Right hindlimb (tissue), 1 donor: ENCODE measurements at regions not wholly inside any gene's neighbourhood (a gene's known extent, or its start where the extent isn't known, plus 50 kb on each side); places are given as distances from the start of the nearest gene placed in this dataset.

Experiments used
- DNase-seq: peaks from one replicate; pipeline ENCODE4 v3.0.0-alpha.2; 2018

DNA sequence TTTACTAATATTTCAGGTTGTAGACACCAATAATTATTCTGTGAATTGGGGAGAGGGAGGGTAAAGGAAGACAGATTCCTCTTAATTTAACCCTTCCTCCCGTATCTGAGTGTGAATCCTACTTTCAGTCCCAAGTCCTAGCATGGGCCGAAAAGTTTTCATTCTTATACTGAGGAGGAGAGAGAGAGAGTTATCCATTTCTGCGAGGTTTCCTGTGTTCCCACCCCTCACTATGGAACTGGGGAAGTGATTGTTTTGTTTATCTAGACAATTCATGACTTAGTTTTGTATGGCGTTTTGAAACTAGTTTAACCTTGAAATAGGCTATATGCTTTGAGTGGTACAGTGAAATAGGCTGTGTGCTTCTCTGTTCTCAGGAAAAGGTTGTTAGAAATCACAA is 134.0 kb upstream of the DPYD start:
- no peak for DNase-seq

GRCh38 chr1:98054367-98054701 is 133.5 kb upstream of the DPYD start:
- no peak for DNase-seq

GRCh38 chr1:98053471-98054366 is 132.9 kb upstream of the DPYD start:
- DNase-seq = peak; percentile 77

DNA sequence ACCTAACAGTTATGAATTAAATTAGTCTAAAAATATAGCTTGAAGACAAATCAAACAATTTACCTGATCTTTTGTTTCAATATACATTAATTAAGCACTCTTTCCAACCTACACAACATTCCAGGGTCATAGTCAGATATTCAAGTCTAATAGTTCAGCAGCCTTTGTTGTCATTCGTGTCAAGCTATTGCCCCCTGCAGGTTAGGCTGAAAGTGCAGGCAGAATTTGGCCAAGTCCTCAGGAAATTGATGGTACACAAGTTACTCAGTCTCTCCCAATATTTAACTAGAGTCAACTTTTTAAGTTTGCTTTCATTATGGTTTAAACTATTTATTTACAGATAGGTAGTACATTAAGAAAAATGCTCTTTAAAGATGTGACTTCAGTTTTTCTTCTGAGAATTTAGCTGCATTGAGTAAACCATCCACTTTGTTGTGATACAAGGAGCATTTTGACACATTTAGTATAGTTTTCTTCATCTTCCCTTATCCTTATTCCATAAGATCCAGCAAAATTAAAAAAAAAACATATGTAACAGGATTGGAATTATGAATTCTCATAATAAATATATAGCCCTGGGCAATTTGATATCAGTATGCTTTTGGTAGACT is 130.3 kb upstream of the DPYD start:
- DNase-seq = peak; percentile 78

- DNase-seq = peak; percentile 15
Observed at GRCh38 chr1:98049370-98050135, 128.7 kb upstream of the DPYD start.

DNA sequence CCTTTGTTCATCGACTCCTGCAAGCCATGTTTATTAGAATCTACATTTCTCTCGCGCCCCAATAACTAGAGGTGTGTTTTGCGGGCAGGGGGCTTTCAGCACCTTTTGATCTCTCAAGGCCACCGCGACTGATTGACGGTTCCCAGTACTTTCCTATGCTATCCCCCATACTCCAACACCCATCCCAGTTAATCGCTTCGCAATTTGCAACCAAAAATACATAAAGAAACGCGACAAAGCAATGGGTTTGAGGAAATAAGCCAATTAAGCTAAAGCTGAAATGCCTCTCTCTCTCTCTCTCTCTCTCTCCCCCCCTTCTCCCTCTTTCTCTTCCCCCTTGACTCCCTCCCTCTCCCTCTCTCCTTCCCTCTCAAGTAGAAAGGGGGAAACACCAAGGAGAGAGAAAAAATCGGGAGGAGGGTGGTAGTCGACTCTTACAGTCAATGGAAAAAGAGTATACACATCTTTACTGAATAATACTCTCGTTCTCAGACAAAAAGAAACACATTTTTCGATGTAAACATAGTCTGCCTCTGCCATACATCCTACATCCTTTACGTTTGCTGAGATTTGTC is 128.0 kb upstream of the DPYD start:
- no peak for DNase-seq

DNA sequence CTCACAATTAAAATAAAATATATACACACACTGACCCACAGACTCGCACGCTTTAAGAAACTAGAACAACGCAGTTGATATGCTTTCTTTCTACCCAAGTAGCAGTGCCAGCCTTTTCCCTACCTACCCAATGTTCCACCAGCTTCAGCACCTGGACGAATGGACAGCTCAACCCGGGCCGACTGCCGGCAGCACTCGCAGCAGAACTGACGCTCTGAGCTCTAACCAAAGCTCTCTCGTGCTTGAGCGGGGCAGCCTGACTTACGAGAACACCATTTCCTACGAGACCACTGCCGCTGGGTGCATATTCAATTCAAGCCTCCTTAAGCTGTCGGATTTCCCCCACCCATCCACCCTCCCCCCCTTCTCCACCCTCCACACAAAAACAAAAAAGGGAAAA is 127.4 kb upstream of the DPYD start:
- DNase-seq = peak; percentile 91

DNA sequence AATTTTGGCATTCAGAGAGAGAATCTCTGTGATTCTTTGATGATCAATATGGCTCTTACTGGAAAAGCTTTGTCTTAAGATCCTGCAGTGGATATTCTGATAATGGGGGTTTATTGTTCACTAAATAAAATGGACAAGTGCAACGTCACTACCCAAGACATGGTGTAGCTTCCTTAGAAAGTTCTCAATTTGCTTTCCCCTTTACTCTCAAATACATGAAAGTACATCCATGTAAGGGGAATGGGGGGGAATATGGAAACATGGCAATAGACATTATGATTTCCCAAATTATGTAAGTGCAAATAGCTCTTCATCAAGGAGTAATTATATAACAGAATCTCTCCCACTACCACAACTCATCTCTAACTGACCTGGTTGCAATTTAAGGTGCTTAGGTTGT is 126.3 kb upstream of the DPYD start:
- no peak for DNase-seq

- DNase-seq = peak; percentile 29
Observed at GRCh38 chr1:98045767-98046641, 125.2 kb upstream of the DPYD start.

- peak; percentile 19 for DNase-seq
Observed at GRCh38 chr1:98045211-98045766, 124.5 kb upstream of the DPYD start.

DNA sequence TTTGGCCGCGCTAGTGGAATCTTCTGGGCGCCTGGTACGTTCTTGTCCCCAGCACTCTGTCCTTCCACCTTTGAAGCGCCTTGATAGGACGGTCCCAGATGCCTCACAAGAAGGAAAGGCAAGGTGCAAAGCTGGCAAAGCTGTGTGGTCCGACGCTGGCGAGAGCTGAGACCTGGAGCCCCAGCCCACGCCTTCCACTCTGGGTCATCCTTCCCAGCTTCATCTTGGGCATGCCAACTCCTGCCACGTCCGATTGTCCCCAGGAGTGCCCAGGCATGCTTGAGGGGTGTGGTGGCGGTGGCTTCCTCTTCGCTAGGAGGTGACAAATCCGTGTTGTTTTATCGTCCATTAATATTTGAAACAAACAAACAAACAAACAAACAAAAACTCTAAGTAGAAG is 123.9 kb upstream of the DPYD start:
- DNase-seq = no peak

DNA sequence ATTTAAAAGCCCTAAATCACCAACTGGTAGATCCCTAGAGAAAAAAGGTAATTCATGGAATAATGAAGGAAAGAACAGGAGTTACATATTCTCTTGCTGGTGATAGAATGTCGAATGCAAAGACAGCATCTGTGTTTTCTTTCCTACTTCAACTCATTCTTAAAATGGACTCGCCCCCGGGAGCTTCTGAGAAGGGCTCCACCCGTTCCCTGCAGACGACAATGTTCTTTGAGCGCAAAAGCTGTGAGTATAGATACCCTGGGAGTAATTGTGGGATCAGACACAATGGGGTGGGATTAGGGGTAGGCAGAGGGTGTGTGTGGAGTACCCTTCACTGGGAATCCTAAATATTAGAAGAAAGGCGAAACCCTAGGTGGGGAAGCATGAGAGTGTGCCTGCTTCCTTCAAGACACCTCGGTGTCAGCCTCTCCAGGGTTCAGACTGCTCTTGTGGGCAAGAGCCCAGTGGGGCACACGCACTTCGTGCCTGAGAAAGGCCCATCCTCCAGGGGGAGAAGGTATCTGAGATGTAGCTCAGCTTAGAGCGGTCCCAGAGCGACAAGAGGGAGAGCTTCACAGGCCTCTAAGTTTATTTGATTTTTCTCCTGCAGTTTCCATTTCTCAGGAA is 123.3 kb upstream of the DPYD start:
- DNase-seq = no peak

- DNase-seq = no peak
Observed at GRCh38 chr1:98035602-98036002, 114.8 kb upstream of the DPYD start.

DNA sequence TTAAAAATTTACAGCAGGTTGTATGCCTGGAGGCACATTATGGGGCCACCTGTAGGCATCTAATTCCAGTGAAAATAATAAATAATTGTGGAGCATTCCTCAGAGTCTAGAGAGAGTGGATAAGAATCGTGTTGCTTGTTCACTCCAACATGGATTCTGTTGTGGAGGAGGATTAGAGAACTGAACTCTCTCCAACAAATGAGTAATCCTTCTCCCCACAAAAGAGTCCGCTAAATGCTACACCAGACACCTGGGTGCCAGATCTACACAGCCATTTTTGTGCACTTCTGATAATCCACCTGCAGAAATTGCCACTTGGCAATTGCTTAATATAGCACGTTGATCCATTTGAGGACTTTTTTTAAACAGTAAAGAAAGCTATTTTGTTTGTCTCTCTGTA is 113.7 kb upstream of the DPYD start:
- no peak for DNase-seq

DNA sequence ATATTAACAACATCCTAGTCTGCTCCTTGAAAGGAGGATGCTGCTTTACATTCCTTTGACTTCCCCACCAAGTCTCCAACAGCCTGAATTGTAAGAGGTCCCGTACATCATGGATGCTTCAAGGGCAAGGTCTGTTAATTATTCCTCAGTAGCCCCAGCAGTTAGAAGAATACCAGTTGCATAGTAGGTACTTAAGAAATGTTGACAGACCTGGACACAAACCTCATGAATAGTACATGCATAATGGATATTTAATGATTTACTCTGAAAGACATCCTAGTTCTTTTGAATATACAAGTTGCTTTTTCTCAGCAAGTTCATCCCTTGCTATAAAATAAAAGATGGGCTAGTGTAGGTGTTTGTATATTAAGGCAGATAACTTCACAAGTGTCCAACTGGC is 112.1 kb upstream of the DPYD start:
- no peak for DNase-seq

DNA sequence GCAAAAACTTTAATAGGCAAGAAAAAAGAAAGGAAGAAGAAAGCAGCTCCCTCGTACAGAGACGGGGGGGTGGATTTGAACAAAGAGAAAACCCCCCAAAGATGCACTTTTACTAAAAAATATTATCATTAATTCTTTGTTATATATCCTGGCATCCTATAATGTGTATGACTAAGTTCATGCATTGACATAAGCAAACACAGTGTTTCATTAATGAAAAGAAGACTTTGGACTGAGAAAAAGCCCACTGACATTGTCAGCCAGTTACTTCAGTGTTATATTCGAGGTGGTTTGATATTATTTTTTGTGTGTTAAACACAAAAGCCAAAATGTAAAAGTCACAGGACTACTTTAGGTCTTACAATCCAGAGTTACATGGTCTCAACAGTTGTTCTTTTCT is 110.1 kb upstream of the DPYD start:
- DNase-seq = no peak

DNA sequence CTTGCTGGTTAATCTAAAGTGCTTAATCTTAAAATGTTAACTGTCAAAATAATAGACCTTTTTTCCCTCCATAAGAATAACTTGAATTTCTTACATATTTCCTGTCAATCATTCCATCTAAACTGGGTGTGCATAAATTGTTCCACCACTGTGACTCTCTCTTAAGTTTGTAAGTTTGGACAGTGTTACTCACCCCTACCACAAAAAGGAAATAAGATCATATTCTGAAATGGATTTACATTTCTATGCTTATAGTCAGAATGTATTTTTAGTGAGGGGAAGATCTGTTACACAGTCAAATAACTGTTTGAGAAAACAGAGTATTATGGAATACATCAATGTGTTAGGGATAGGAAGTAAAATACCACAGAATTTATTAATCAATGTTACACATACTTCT is 109.6 kb upstream of the DPYD start:
- no peak for DNase-seq

DNA sequence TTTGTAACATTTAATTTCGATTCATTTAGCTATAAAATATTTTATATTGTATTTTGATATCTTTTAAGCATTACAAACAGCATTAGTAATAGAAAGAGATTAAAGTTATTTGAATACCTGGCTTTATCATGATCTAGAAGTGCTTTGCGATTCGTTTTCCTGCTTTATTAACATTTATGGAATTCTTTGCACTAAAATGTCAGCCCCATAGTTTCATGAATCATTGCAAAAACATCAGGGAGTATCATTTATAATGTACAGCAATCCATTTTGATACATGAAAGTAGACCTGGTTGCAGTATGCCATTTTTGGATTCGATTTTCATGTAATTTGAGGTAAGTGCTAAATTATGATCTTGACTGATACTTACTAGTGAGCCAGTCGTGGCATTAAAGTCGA is 108.0 kb upstream of the DPYD start:
- no peak for DNase-seq

- no peak for DNase-seq
Observed at GRCh38 chr1:98027103-98027705, 106.4 kb upstream of the DPYD start.

- no peak for DNase-seq
Observed at GRCh38 chr1:98025858-98026257, 105.0 kb upstream of the DPYD start.

DNA sequence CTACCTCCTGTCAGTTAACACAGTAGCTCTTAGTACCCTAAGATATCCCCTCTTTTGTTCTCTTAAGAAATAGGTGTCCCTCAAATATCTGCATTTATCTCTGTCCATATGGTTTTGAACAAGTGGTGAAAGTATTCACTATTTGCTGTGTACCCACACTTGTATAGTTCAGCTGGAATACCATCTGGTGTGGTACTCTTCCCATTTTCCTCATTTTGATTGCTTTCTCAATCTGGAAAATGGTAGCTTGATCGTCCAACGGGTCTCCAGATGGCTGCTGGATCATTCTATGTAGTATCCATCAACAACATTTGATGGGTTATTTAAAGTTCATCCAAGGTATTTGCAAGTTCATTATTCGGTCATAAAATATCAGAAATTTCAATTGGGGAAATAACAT is 100.3 kb upstream of the DPYD start:
- DNase-seq = no peak
